ENCODE measurements at regions not wholly inside any gene's neighbourhood (a gene's known extent, or its start where the extent isn't known, plus 50 kb on each side); places are given as distances from the start of the nearest gene placed in this dataset.

- DNase-seq, result no peak
Observed at GRCh38 chr6:11633741-11634509, 96.4 kb downstream of the TMEM170B start.

- no peak for DNase-seq
Observed at GRCh38 chr6:11634948-11635347, 97.4 kb downstream of the TMEM170B start.

- DNase-seq, result no peak
Observed at GRCh38 chr6:11636121-11636520, 98.6 kb downstream of the TMEM170B start.

- no peak for DNase-seq
Observed at GRCh38 chr6:11637266-11637665, 99.7 kb downstream of the TMEM170B start.

GRCh38 chr6:11639376-11640235, 102.1 kb downstream of the TMEM170B start:
- DNase-seq, result peak; percentile 29

- no peak for DNase-seq
Observed at GRCh38 chr6:11640486-11640885, 102.9 kb downstream of the TMEM170B start.

- no peak for DNase-seq
Observed at GRCh38 chr6:11644071-11644470, 106.5 kb downstream of the TMEM170B start.

- no peak for DNase-seq
Observed at GRCh38 chr6:11644601-11645000, 107.1 kb downstream of the TMEM170B start.

- no peak for DNase-seq
Observed at GRCh38 chr6:11645016-11645415, 107.5 kb downstream of the TMEM170B start.

GRCh38 chr6:11648436-11648775, 110.9 kb downstream of the TMEM170B start:
- DNase-seq, result no peak

- DNase-seq, result no peak
Observed at GRCh38 chr6:11648889-11649288, 111.3 kb downstream of the TMEM170B start.

- DNase-seq, result no peak
Observed at GRCh38 chr6:11650025-11650696, 112.6 kb downstream of the TMEM170B start.

- DNase-seq, result no peak
Observed at GRCh38 chr6:11650711-11651110, 113.2 kb downstream of the TMEM170B start.

GRCh38 chr6:11653028-11653583, 115.6 kb downstream of the TMEM170B start:
- DNase-seq, result no peak

- DNase-seq, result no peak
Observed at GRCh38 chr6:11654876-11655275, 117.3 kb downstream of the TMEM170B start.

GRCh38 chr6:11656491-11656890, 118.9 kb downstream of the TMEM170B start:
- no peak for DNase-seq

- no peak for DNase-seq
Observed at GRCh38 chr6:11659757-11660156, 118.8 kb downstream of the ADTRP start.

GRCh38 chr6:11662323-11662722, 116.3 kb downstream of the ADTRP start:
- DNase-seq, result no peak

GRCh38 chr6:11663519-11663918, 115.1 kb downstream of the ADTRP start:
- no peak for DNase-seq

All from right forelimb (tissue), 1 donor.